Muscle layer of colon (tissue), 2 donors: ENCODE measurements at regions not wholly inside any gene's neighbourhood (a gene's known extent, or its start where the extent isn't known, plus 50 kb on each side); places are given as distances from the start of the nearest gene placed in this dataset.

Source experiments
- H3K27ac ChIP-seq: one replicate; pipeline ENCODE4 v1.7.0; 2013; ENCODE audit warnings: low read depth, mild to moderate bottlenecking, low read length, moderate library complexity
- H3K27me3 ChIP-seq, 2 donors: one replicate each; pipeline ENCODE4 v1.7.0; 2013; ENCODE audit warnings: low read length in 2 of 2, mild to moderate bottlenecking in 2 of 2; ENCODE audit not compliant: insufficient read depth in 2 of 2, control insufficient read depth in 1 of 2
- H3K36me3 ChIP-seq: one replicate; pipeline ENCODE4 v1.7.0; 2013; ENCODE audit warnings: mild to moderate bottlenecking, low read length; ENCODE audit not compliant: insufficient read depth
- H3K4me1 ChIP-seq: one replicate; pipeline ENCODE4 v1.7.0; 2013; ENCODE audit warnings: mild to moderate bottlenecking, low read length; ENCODE audit not compliant: insufficient read depth
- H3K4me3 ChIP-seq, 2 donors: one replicate each; pipeline ENCODE4 v1.7.0; 2013; ENCODE audit warnings: low read length in 2 of 2, low read depth in 1 of 2, mild to moderate bottlenecking in 1 of 2, moderate library complexity in 1 of 2
- H3K9ac ChIP-seq: one replicate; pipeline ENCODE4 v1.7.0; 2013; ENCODE audit warnings: low read length
- H3K9me3 ChIP-seq: one replicate; pipeline ENCODE4 v1.7.0; 2013; ENCODE audit warnings: mild to moderate bottlenecking, low read length
- donor health status: abdominal sarcoma.
- donor health status: Adenocarcinoma of cecum.

DNA sequence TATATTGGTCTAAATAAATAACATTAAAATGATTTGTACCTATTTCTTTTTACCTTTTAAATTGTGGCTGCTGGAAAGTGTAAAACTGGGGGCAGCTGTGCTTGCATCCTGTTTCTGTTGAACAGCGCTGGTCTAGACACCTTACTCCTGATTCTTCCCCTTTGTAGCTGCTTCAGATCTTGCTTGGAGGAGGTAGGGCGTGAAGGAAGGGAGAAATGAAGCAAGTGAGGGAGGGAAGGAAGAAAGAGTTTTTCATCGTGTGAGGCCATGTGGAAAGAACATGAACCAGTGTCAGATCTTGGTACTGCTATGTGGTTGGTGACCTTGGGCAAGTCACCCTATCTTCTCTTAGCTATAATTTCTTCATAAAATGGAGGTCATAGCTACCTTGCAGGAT, 89.0 kb upstream of the SEC11C start:
- H3K36me3 ChIP-seq: no peaks in the 10 kb centered on the region
- peaks cover 14% of the 10 kb centered on the region for H3K4me1 ChIP-seq
- no peak overlapping the region for H3K4me3 ChIP-seq
- no peak overlapping the region for H3K9ac ChIP-seq
- no peaks in the 10 kb centered on the region for H3K9me3 ChIP-seq
- H3K27me3 ChIP-seq: no peaks in the 10 kb centered on the region
- H3K27ac ChIP-seq: no peak overlapping the region

DNA sequence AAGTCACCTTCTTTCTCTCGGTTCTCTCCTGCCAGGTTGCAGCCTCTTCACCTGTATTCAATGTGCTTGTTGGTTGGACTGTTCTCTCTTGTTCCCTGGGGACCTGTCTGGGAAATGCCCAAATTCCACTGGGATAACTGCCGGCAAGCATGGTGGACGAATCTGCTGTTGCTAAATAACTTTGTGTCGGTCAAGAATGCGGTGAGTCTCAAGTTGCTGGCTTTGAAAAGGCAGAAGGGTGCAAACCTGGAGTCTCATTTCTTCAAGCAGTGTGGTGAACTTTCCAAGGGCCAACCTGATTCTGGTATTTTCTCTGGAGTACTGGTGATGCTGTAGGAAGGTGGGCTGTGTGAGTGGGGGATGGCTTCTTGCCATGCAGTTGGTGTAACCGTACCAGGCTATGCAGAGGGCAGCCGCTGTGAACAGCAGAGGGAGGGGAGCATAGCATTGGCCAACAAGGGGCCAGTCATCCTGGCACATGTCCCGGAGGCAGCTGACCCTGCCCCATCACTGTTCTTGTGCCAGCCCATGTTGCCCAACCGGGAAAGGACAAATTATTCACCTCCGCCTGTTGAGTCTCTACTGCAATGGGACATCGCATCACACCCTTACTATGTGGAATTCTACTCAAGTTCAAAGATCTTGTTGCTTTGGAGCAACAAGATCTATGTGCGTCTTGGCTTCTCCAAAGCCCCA, 88.1 kb upstream of the SEC11C start:
- Histone ChIP-seq H3K36me3 (no peaks in the 10 kb centered on the region), H3K27ac (no peak overlapping the region)

DNA sequence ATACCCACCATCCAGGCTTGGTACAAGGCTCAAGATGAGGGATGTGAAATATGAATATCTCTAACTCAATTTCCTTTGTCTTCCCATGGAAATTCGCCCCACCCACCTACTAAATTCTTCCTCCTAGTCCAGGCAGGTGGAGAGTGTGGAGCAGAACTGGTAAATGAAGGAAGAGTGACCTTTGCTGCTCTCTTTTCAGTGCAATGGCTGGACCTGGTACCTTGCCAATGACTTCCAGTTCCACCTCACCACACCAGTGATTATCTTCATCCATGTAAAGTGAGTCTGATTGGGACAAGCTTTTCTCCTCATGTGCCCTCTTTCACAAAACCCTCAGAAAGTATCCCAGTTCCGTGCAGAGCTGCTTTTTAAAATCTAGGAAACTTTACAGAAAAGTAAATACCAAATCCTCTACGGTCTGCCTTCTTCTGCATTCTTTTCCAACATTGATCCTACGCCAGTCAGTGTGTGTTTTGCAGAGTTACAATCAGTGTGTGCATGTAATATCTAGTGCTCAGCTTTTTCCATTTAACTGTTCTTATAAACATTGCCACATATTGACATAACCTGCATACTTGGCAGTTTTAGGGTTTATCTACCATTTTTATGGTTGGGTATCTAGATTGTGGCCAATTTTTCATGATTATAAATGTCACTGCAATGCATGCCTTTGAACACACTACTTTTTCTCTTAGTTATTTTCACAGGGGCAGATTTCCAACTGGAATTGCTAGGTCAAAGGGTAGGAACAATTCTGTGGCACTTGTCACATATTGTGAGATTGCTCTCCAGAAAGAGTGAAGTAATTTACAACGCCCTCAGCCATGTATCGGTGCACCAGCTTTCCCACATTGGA, 86.5 kb upstream of the SEC11C start:
- Histone ChIP-seq H3K4me1 (peaks cover 18% of the 10 kb centered on the region), H3K27ac (no peak overlapping the region)

More for the DNA sequence above, 88.1 kb upstream of the SEC11C start:
- Histone ChIP-seq H3K27me3 (no peaks in the 10 kb centered on the region), H3K9ac (no peak overlapping the region), H3K9me3 (no peaks in the 10 kb centered on the region), H3K4me3 (no peak overlapping the region), H3K4me1 (peaks cover 14% of the 10 kb centered on the region)

DNA sequence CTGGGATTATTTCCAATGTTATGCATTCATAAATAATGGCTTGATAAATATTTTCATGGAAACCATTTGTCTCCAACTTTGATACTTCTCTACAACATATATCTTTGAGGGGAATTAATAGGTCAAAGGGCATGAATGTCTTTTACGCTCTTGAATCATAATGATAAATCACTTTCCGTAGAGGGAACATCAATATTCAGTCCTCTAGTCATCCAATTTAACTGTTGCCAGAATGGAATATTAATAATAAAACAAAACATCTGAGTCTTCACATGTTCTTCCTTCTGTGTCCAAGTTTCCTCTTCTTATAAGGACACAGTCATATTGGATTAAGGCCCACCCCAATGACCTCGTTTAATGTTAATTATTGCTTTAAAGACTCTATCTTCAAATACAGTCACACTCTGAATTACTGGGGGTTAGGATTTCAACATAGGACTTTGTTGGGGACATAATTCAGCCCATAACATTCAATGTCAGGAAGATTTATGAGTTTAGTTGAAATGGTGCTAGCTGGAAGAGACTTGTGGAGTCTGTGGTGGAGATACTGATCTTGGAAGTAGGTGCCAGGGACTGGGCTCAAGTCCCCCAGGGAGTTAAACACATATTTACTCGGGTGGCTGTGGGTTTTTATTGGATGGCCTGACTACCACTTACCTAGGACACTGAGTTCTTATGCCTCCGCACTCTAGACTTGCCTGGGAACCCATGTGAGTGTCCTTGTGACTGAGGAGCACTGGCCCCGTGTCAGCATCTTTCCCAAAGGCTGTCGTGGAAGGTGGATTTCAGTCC, 85.0 kb upstream of the SEC11C start:
- no peak overlapping the region for H3K4me3 ChIP-seq
- no peak overlapping the region for H3K27ac ChIP-seq
- peaks cover 20% of the 10 kb centered on the region for H3K4me1 ChIP-seq
- no peaks in the 10 kb centered on the region for H3K27me3 ChIP-seq
- H3K9ac ChIP-seq: no peak overlapping the region
- H3K9me3 ChIP-seq: no peaks in the 10 kb centered on the region
- H3K36me3 ChIP-seq: no peaks in the 10 kb centered on the region

More for the DNA sequence above, 86.5 kb upstream of the SEC11C start:
- Histone ChIP-seq H3K4me3 (no peak overlapping the region), H3K9me3 (no peaks in the 10 kb centered on the region), H3K36me3 (no peaks in the 10 kb centered on the region), H3K27me3 (no peaks in the 10 kb centered on the region), H3K9ac (no peak overlapping the region)

DNA sequence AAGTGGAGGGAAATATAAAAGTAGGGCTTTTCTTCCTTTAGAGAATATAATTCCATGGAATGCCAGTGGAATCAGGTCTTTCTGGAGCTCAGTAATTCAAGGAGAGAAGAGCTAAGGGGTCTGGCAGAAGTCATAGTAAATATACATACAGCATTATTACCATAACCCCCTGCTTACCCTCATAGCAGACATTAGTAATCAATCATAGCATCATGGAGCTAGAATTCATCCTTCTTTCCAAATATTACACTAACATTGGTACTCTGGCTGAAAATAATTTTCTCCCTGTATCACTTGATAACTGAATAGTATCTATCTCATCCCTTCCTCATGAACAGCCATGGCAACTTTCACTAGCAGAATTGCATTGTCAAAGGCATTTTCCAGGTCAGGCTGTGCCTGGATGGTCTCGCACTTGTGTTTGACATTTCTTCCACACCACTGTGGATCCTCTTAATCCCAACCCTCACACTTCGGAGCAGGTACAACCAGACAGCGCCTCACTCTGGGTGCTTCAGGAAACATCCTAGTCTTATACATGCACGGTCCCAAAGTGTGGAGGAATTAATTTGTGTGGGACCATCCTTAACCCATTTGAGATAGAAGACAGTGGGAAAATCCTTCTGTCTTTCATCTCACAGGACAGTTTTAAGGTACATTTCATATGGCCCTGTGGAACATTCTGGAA, 84.2 kb upstream of the SEC11C start:
- no peaks in the 10 kb centered on the region for H3K9me3 ChIP-seq
- H3K27ac ChIP-seq: no peak overlapping the region
- H3K4me1 ChIP-seq: peaks cover 20% of the 10 kb centered on the region
- no peaks in the 10 kb centered on the region for H3K36me3 ChIP-seq
- no peak overlapping the region for H3K4me3 ChIP-seq
- H3K9ac ChIP-seq: no peak overlapping the region
- no peaks in the 10 kb centered on the region for H3K27me3 ChIP-seq

DNA sequence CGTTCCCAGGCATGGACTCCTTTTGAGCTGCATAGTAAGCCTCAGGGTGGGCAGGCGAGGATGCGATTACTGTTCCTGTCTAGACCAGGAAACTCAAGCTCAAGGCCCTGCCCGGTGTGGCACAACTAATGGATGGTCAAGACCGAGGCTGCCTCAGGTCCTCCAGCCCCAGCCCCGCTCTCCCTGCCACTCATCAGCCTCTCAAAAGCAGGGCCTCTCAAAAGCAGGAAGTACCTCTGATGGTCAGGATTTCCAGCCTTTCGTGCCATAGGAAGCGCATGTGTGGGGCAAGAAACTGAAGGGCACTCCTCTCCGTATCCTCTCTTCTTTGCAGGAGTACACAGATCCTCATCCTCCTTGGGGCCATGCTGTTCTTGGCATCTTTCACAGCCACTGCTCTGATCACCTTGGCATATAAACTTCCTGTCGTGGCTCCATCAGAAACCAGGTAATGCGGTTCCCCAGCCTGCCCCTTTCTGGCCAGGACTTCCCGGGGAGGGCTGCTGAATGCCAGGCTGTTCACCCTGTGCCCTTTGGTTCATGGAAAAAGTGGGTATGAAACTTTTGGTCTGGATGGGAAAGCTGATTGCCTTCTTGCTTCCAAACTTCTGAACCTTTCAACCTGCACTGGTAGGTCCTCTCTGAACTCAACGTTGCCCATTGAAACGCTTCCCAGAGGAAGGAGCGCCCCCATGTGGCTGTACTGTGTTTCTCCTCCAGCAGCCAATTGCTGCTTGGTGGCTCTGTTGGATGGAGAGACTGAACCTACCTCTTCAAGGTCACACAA, 82.8 kb upstream of the SEC11C start:
- no peaks in the 10 kb centered on the region for H3K36me3 ChIP-seq
- no peak overlapping the region for H3K27ac ChIP-seq
- no peaks in the 10 kb centered on the region for H3K27me3 ChIP-seq
- no peaks in the 10 kb centered on the region for H3K9me3 ChIP-seq
- H3K9ac ChIP-seq: no peak overlapping the region
- H3K4me1 ChIP-seq: peaks cover 20% of the 10 kb centered on the region
- H3K4me3 ChIP-seq: no peak overlapping the region

DNA sequence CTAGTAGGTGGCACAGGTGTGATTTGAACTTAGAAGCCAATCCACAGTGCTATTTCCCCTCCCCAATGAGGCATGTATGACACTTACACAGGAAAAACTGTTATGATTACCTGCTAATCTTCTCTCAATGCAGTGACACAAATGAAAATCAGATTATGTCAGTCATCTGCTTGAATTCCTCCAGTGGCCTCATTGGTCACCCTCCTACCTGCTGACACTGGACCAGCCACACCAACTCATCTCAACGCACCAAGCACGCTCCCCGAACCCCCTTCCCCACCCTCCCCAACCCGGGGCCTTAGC, 82.2 kb upstream of the SEC11C start:
- H3K27me3 ChIP-seq: no peaks in the 10 kb centered on the region
- no peak overlapping the region for H3K27ac ChIP-seq
- H3K36me3 ChIP-seq: no peaks in the 10 kb centered on the region
- H3K4me1 ChIP-seq: peaks cover 20% of the 10 kb centered on the region
- H3K9ac ChIP-seq: no peak overlapping the region
- H3K4me3 ChIP-seq: no peak overlapping the region
- no peaks in the 10 kb centered on the region for H3K9me3 ChIP-seq

DNA sequence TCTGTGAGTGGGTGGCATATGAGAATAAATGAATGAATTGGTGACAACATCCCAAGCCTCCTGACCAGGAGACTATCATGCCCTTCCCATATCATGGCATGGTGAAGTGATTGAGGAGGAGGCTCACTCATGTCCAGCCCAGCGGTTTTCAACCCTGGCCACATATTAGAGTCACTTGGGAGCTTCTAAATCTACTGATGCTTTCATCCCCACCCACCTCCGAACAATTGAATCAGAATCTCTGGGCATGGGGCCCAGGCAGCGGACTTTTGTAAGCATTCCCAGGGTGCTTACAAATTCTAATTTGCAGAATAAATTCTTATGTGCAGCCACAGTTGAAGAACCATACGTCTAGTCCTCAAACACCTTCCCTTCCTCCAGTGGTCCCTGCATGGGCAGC, 81.7 kb upstream of the SEC11C start:
- Histone ChIP-seq H3K4me3 (no peak overlapping the region), H3K9ac (no peak overlapping the region), H3K36me3 (no peaks in the 10 kb centered on the region), H3K27me3 (no peaks in the 10 kb centered on the region), H3K27ac (no peak overlapping the region), H3K9me3 (no peaks in the 10 kb centered on the region), H3K4me1 (peaks cover 20% of the 10 kb centered on the region)

DNA sequence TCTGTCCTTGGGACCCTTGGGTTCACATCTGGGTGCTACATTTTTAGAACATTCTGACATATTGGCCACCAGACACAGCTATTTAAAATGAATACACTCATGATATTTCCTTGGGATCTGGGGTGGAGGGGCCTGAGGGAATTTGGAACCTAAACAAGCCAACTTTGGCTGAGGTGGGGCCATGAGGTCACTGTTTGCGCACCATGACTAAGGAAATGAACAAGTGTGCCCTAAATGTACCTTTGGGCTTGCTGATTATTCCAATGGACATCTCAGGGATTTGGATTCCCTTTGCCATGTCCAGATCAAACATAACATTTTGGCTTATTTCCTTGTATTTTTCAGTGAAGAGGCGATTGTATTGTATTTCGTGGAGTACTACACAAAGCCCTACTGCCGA, 80.5 kb upstream of the SEC11C start:
- Histone ChIP-seq H3K27me3 (no peaks in the 10 kb centered on the region), H3K9me3 (no peaks in the 10 kb centered on the region), H3K4me1 (peaks cover 20% of the 10 kb centered on the region), H3K9ac (no peak overlapping the region), H3K27ac (no peak overlapping the region), H3K4me3 (no peak overlapping the region), H3K36me3 (no peaks in the 10 kb centered on the region)

DNA sequence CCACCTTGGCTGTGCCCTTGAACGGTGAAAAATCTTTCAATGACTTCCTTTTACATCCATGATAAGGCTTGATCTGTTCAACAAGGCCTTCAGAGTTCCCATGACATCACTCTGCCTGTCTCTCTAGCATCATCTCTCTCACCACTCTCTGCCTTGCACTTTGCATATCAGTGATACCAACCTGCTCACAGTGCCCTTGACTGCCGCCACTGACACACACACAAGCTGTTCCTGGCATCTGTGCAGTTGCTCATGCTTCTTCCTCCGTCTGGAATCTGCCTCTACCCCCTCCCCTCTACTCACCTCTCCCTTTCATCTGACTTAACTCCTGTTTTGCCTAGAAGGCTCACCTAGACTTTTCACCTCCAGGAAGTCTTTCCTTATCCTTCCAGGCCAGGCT, 79.1 kb upstream of the SEC11C start:
- peaks cover 11% of the 10 kb centered on the region for H3K4me1 ChIP-seq
- no peak overlapping the region for H3K27ac ChIP-seq
- H3K27me3 ChIP-seq: no peaks in the 10 kb centered on the region
- no peaks in the 10 kb centered on the region for H3K9me3 ChIP-seq
- no peak overlapping the region for H3K9ac ChIP-seq
- H3K36me3 ChIP-seq: no peaks in the 10 kb centered on the region
- no peak overlapping the region for H3K4me3 ChIP-seq
